Naive thymus-derived CD8-positive, alpha-beta T cell (primary cell): ENCODE measurements at regions not wholly inside any gene's neighbourhood (a gene's known extent, or its start where the extent isn't known, plus 50 kb on each side); places are given as distances from the start of the nearest gene placed in this dataset.
A peak's percentile ranks its signal among the peaks of the same experiment; 100 is the strongest.

Experiments
- ATAC-seq, 2 donors: fragments of 150-1000 bp; cut with Tn5 transposase in 1 of 2; sonication (Bioruptor Pico), chemical (Tn5 transposase) in 1 of 2; 1 replicate in 1 of 2; 2 replicates in 1 of 2; pipeline ENCODE4 v1.10.0; 2021; ENCODE audit warnings: mild to moderate bottlenecking in 2 of 2, moderate library complexity in 2 of 2
- POLR2A ChIA-PET: fragments of 350-600 bp; sonication (Branson Sonifier 250); formaldehyde crosslinking; loops from one replicate; lab custom pipeline; 2021; ENCODE audit warnings: antibody characterized with exemption; lab: Charles Lee
- DNase-seq, 10 donors: peaks; one replicate each; pipeline versions ENCODE4 v3.0.0 to v3.0.0-alpha.2; 2020 to 2022
- H3K27ac Mint-ChIP-seq, 10 donors: one replicate each; pipeline ENCODE4 v1.8.0; 2020 to 2022; ENCODE audit warnings: mild to moderate bottlenecking in 10 of 10, mixed read lengths in 10 of 10, moderate library complexity in 4 of 10, inconsistent platforms in 1 of 10
- H3K27me3 Mint-ChIP-seq, 5 donors: one replicate each; pipeline ENCODE4 v1.8.0; 2021 to 2022; ENCODE audit warnings: mixed read lengths in 5 of 5
- H3K36me3 Mint-ChIP-seq, 3 donors: one replicate each; pipeline ENCODE4 v1.8.0; 2020 to 2022; ENCODE audit warnings: mixed read lengths in 3 of 3, mild to moderate bottlenecking in 2 of 3, inconsistent platforms in 1 of 3
- H3K4me1 Mint-ChIP-seq, 4 donors: one replicate each; pipeline ENCODE4 v1.8.0; 2021 to 2022; ENCODE audit warnings: mixed read lengths in 4 of 4
- H3K4me3 Mint-ChIP-seq, 10 donors: one replicate each; pipeline ENCODE4 v1.8.0; 2020 to 2022; ENCODE audit warnings: mild to moderate bottlenecking in 10 of 10, mixed read lengths in 10 of 10, moderate library complexity in 6 of 10, inconsistent platforms in 1 of 10
- H3K9me3 Mint-ChIP-seq, 9 donors: one replicate each; pipeline ENCODE4 v1.8.0; 2020 to 2022; ENCODE audit warnings: mixed read lengths in 9 of 9, mild to moderate bottlenecking in 3 of 9, inconsistent platforms in 1 of 9, moderate library complexity in 1 of 9

GRCh38 chr10:1923586-1923985 is 186.3 kb upstream of the ADARB2 start:
- Mint-ChIP-seq H3K36me3 (no peaks in the 10 kb centered on the region), H3K9me3 (peaks cover 0 to 4% (median 0%) of the 10 kb centered on the region in 9 donors), H3K27me3 (peaks cover 0 to 7% (median 0%) of the 10 kb centered on the region in 5 donors), H3K4me1 (peaks cover 0 to 18% (median 2%) of the 10 kb centered on the region in 4 donors), H3K27ac (peak overlapping the region in 3 of 10 donors; percentile 23 to 69 (median 65)), H3K4me3 (peak overlapping the region in 1 of 10 donors; percentile 34)
- peak in 1 of 10 donors; percentile 28 for DNase-seq
- peak in 1 of 2 donors; percentile 66 for ATAC-seq
- POLR2A ChIA-PET: no interaction called here

GRCh38 chr10:1920941-1921340 is 183.6 kb upstream of the ADARB2 start:
- Mint-ChIP-seq H3K4me3 (no peak overlapping the region), H3K36me3 (no peaks in the 10 kb centered on the region), H3K9me3 (peaks cover 0 to 17% (median 2%) of the 10 kb centered on the region in 9 donors), H3K4me1 (peaks cover 0 to 18% (median 2%) of the 10 kb centered on the region in 4 donors), H3K27me3 (peaks cover 0 to 3% (median 0%) of the 10 kb centered on the region in 5 donors), H3K27ac (no peak overlapping the region)
- POLR2A ChIA-PET: no interaction called here
- no peak for ATAC-seq
- no peak for DNase-seq

GRCh38 chr10:1920127-1920526 is 182.8 kb upstream of the ADARB2 start:
- DNase-seq (no peak), ATAC-seq (no peak)
- Mint-ChIP-seq H3K36me3 (no peaks in the 10 kb centered on the region), H3K4me1 (peaks cover 0 to 18% (median 2%) of the 10 kb centered on the region in 4 donors), H3K27me3 (peaks cover 0 to 3% (median 0%) of the 10 kb centered on the region in 5 donors), H3K4me3 (no peak overlapping the region), H3K9me3 (peaks cover 0 to 17% (median 2%) of the 10 kb centered on the region in 9 donors), H3K27ac (no peak overlapping the region)
- POLR2A ChIA-PET: no interaction called here

- POLR2A ChIA-PET: no interaction called here
- H3K27ac Mint-ChIP-seq: no peak overlapping the region
- no peak for DNase-seq
- H3K36me3 Mint-ChIP-seq: no peaks in the 10 kb centered on the region
- H3K4me1 Mint-ChIP-seq: no peaks in the 10 kb centered on the region
- ATAC-seq: no peak
- H3K4me3 Mint-ChIP-seq: no peak overlapping the region
- peaks cover 0 to 4% (median 0%) of the 10 kb centered on the region in 9 donors for H3K9me3 Mint-ChIP-seq
- no peaks in the 10 kb centered on the region for H3K27me3 Mint-ChIP-seq
These were observed 174.4 kb upstream of the ADARB2 start for GRCh38 chr10:1911771-1912170.

- peaks cover 0 to 5% (median 0%) of the 10 kb centered on the region in 3 donors for H3K36me3 Mint-ChIP-seq
- H3K4me3 Mint-ChIP-seq: no peak overlapping the region
- H3K9me3 Mint-ChIP-seq: peaks cover 0 to 11% (median 2%) of the 10 kb centered on the region in 9 donors
- ATAC-seq (no peak), DNase-seq (no peak)
- POLR2A ChIA-PET: no interaction called here
- H3K27me3 Mint-ChIP-seq: peaks cover 0 to 10% (median 0%) of the 10 kb centered on the region in 5 donors
- H3K4me1 Mint-ChIP-seq: peaks cover 0 to 4% (median 0%) of the 10 kb centered on the region in 4 donors
- H3K27ac Mint-ChIP-seq: no peak overlapping the region
These were observed 166.7 kb upstream of the ADARB2 start for GRCh38 chr10:1903982-1904381.

- DNase-seq: no peak
- no peak for ATAC-seq
- H3K27me3 Mint-ChIP-seq: peaks cover 0 to 10% (median 0%) of the 10 kb centered on the region in 5 donors
- H3K9me3 Mint-ChIP-seq: no peaks in the 10 kb centered on the region
- POLR2A ChIA-PET: no interaction called here
- peaks cover 0 to 14% (median 0%) of the 10 kb centered on the region in 4 donors for H3K4me1 Mint-ChIP-seq
- no peak overlapping the region for H3K4me3 Mint-ChIP-seq
- H3K36me3 Mint-ChIP-seq: no peaks in the 10 kb centered on the region
- no peak overlapping the region for H3K27ac Mint-ChIP-seq
These were observed 158.8 kb upstream of the ADARB2 start for GRCh38 chr10:1896153-1896552.

GRCh38 chr10:1895691-1896090 is 158.4 kb upstream of the ADARB2 start:
- no peak for DNase-seq
- H3K27me3 Mint-ChIP-seq: peaks cover 0 to 10% (median 0%) of the 10 kb centered on the region in 5 donors
- H3K4me1 Mint-ChIP-seq: peaks cover 0 to 14% (median 0%) of the 10 kb centered on the region in 4 donors
- no peak for ATAC-seq
- no peak overlapping the region for H3K4me3 Mint-ChIP-seq
- H3K36me3 Mint-ChIP-seq: no peaks in the 10 kb centered on the region
- POLR2A ChIA-PET: no interaction called here
- no peaks in the 10 kb centered on the region for H3K9me3 Mint-ChIP-seq
- H3K27ac Mint-ChIP-seq: no peak overlapping the region

- Mint-ChIP-seq H3K4me3 (no peak overlapping the region), H3K4me1 (peaks cover 0 to 10% (median 0%) of the 10 kb centered on the region in 4 donors), H3K9me3 (no peaks in the 10 kb centered on the region), H3K27me3 (peaks cover 0 to 10% (median 0%) of the 10 kb centered on the region in 5 donors), H3K36me3 (no peaks in the 10 kb centered on the region), H3K27ac (no peak overlapping the region)
- no peak for ATAC-seq
- POLR2A ChIA-PET: no interaction called here
- no peak for DNase-seq
These were observed 157.6 kb upstream of the ADARB2 start for GRCh38 chr10:1894912-1895311.

GRCh38 chr10:1893941-1894340 is 156.6 kb upstream of the ADARB2 start:
- Mint-ChIP-seq H3K4me3 (no peak overlapping the region), H3K36me3 (no peaks in the 10 kb centered on the region), H3K9me3 (peaks cover 0 to 2% (median 0%) of the 10 kb centered on the region in 9 donors), H3K27ac (peak overlapping the region in 1 of 10 donors; percentile 66), H3K4me1 (peaks cover 0 to 10% (median 0%) of the 10 kb centered on the region in 4 donors), H3K27me3 (peaks cover 0 to 10% (median 0%) of the 10 kb centered on the region in 5 donors)
- POLR2A ChIA-PET: no interaction called here
- ATAC-seq (no peak), DNase-seq (no peak)

- H3K9me3 Mint-ChIP-seq: peaks cover 0 to 36% (median 6%) of the 10 kb centered on the region in 9 donors
- no peak overlapping the region for H3K27ac Mint-ChIP-seq
- ATAC-seq (no peak), DNase-seq (no peak)
- no peaks in the 10 kb centered on the region for H3K4me1 Mint-ChIP-seq
- no peaks in the 10 kb centered on the region for H3K36me3 Mint-ChIP-seq
- POLR2A ChIA-PET: no interaction called here
- H3K4me3 Mint-ChIP-seq: no peak overlapping the region
- peaks cover 0 to 4% (median 0%) of the 10 kb centered on the region in 5 donors for H3K27me3 Mint-ChIP-seq
These were observed 148.7 kb upstream of the ADARB2 start for GRCh38 chr10:1886039-1886438.

GRCh38 chr10:1882728-1883127 is 145.4 kb upstream of the ADARB2 start:
- ATAC-seq (no peak), DNase-seq (no peak)
- POLR2A ChIA-PET: no interaction called here
- no peak overlapping the region for H3K27ac Mint-ChIP-seq
- peaks cover 0 to 24% (median 3%) of the 10 kb centered on the region in 9 donors for H3K9me3 Mint-ChIP-seq
- peaks cover 0 to 2% (median 0%) of the 10 kb centered on the region in 4 donors for H3K4me1 Mint-ChIP-seq
- H3K27me3 Mint-ChIP-seq: peaks cover 0 to 8% (median 1%) of the 10 kb centered on the region in 5 donors
- no peaks in the 10 kb centered on the region for H3K36me3 Mint-ChIP-seq
- H3K4me3 Mint-ChIP-seq: no peak overlapping the region

GRCh38 chr10:1882180-1882579 is 144.9 kb upstream of the ADARB2 start:
- peaks cover 0 to 24% (median 3%) of the 10 kb centered on the region in 9 donors for H3K9me3 Mint-ChIP-seq
- H3K36me3 Mint-ChIP-seq: no peaks in the 10 kb centered on the region
- no peak for ATAC-seq
- DNase-seq: no peak
- H3K4me3 Mint-ChIP-seq: no peak overlapping the region
- POLR2A ChIA-PET: no interaction called here
- peaks cover 0 to 8% (median 1%) of the 10 kb centered on the region in 5 donors for H3K27me3 Mint-ChIP-seq
- peaks cover 0 to 2% (median under 1%) of the 10 kb centered on the region in 4 donors for H3K4me1 Mint-ChIP-seq
- H3K27ac Mint-ChIP-seq: no peak overlapping the region

GRCh38 chr10:1881636-1882035 is 144.3 kb upstream of the ADARB2 start:
- H3K4me3 Mint-ChIP-seq: no peak overlapping the region
- H3K27ac Mint-ChIP-seq: peak overlapping the region in 1 of 10 donors; percentile 22
- H3K4me1 Mint-ChIP-seq: peaks cover 0 to 2% (median under 1%) of the 10 kb centered on the region in 4 donors
- ATAC-seq (no peak), DNase-seq (no peak)
- H3K27me3 Mint-ChIP-seq: peaks cover 0 to 8% (median 1%) of the 10 kb centered on the region in 5 donors
- POLR2A ChIA-PET: no interaction called here
- H3K9me3 Mint-ChIP-seq: peaks cover 0 to 19% (median 3%) of the 10 kb centered on the region in 9 donors
- H3K36me3 Mint-ChIP-seq: no peaks in the 10 kb centered on the region

- ATAC-seq (no peak), DNase-seq (no peak)
- H3K4me1 Mint-ChIP-seq: peaks cover 0 to 2% (median under 1%) of the 10 kb centered on the region in 4 donors
These were observed 137.2 kb upstream of the ADARB2 start for GRCh38 chr10:1874533-1874932.

More at GRCh38 chr10:1874533-1874932, 137.2 kb upstream of the ADARB2 start:
- Mint-ChIP-seq H3K36me3 (no peaks in the 10 kb centered on the region), H3K4me3 (no peak overlapping the region), H3K9me3 (peaks cover 0 to 11% (median 0%) of the 10 kb centered on the region in 9 donors), H3K27ac (no peak overlapping the region), H3K27me3 (peaks cover 0 to 11% (median 3%) of the 10 kb centered on the region in 5 donors)
- POLR2A ChIA-PET: no interaction called here
